ENCODE measurements at regions not wholly inside any gene's neighbourhood (a gene's known extent, or its start where the extent isn't known, plus 50 kb on each side); places are given as distances from the start of the nearest gene placed in this dataset.

DNA sequence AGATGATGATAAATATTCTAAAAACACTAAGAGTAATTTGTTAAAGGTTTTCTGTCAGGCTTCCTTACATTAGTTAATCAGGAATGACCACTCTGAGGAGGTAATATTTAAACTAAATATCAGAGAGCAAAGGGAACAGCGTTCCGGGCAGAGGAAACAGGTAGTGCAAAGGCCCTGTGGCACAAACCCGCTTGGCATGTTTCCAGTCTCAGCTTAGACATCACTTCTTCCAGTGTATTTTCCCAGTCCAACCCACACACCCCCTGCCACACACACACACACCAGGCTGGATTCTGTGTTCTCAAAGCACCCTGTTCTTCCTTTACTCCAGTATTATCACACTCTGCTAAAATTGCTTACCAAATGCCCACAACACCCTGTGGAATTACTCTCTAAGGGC lies 247.1 kb downstream of the RPS29 start:
- Histone ChIP-seq H3K4me3 (no peak overlapping the region), H3K36me3 (no peaks in the 10 kb centered on the region), H3K27me3 (replicated peaks; ENCODE audit: insufficient read depth) (no peaks in the 10 kb centered on the region), H3K9me3 (no peaks in the 10 kb centered on the region), H3K4me1 (ENCODE audit: control insufficient read depth in 1 of 2, low read depth in 2 of 2) (no peaks in the 10 kb centered on the region), H3K27ac (no peak overlapping the region)
- DNase-seq (ENCODE audit: low spot score): no peak
- TF ChIP-seq, protein P1, sequence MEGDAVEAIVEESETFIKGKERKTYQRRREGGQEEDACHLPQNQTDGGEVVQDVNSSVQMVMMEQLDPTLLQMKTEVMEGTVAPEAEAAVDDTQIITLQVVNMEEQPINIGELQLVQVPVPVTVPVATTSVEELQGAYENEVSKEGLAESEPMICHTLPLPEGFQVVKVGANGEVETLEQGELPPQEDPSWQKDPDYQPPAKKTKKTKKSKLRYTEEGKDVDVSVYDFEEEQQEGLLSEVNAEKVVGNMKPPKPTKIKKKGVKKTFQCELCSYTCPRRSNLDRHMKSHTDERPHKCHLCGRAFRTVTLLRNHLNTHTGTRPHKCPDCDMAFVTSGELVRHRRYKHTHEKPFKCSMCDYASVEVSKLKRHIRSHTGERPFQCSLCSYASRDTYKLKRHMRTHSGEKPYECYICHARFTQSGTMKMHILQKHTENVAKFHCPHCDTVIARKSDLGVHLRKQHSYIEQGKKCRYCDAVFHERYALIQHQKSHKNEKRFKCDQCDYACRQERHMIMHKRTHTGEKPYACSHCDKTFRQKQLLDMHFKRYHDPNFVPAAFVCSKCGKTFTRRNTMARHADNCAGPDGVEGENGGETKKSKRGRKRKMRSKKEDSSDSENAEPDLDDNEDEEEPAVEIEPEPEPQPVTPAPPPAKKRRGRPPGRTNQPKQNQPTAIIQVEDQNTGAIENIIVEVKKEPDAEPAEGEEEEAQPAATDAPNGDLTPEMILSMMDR (IDR thresholded peaks at IDR 0.05): no peak
- no peak for ATAC-seq (ENCODE audit: insufficient number of reproducible peaks, low FRiP score, low read depth)

DNA sequence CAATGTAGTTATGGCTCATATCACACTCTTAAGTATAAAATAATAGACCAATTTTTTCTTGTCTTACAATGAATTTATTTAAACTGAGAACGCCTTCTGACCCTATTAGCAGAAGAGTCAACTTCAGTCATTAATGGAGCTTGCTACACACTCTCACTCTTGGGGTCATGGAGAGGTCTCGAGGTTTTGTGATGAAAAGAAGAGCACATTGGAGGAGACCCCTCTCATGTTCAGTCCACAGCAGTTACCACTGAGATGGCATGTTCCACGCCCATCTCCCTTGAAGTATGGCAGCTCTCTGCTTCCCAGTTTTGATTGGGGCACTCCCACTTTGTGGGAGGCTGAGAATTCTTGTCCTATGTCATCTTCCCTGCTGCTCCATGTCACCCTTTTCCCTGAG lies 266.4 kb downstream of the RPS29 start:
- H3K36me3 ChIP-seq: no peaks in the 10 kb centered on the region
- H3K4me1 ChIP-seq (ENCODE audit: control insufficient read depth in 1 of 2, low read depth in 2 of 2): no peaks in the 10 kb centered on the region
- DNase-seq (ENCODE audit: low spot score) (no peak), ATAC-seq (ENCODE audit: insufficient number of reproducible peaks, low FRiP score, low read depth) (no peak)
- H3K4me3 ChIP-seq: no peak overlapping the region
- no peaks in the 10 kb centered on the region for H3K9me3 ChIP-seq
- H3K27me3 ChIP-seq (replicated peaks; ENCODE audit: insufficient read depth): no peaks in the 10 kb centered on the region
- TF ChIP-seq, protein P1 (IDR thresholded peaks at IDR 0.05): no peak
- no peak overlapping the region for H3K27ac ChIP-seq

DNA sequence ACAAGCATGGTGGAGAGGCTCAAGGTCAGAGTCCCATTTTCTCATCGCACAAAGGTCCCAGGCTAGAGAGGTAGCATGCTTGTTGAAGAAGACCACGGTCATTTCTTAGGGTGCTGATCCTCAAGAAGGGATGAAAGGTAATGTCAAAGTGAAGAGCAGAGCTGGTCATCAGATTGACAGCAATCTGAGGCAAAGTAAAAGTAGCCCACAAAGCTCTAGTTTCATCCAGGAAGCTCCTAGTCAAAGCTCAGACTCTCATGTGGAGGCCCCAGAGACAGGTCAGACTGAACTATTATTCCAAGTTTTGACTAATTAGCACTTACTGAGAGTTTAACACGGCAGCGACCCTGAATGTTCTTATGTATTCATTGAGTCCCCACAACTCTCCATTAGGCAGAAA lies 270.6 kb downstream of the RPS29 start:
- Histone ChIP-seq H3K4me3 (no peak overlapping the region), H3K4me1 (ENCODE audit: control insufficient read depth in 1 of 2, low read depth in 2 of 2) (no peaks in the 10 kb centered on the region), H3K36me3 (no peaks in the 10 kb centered on the region), H3K27me3 (replicated peaks; ENCODE audit: insufficient read depth) (no peaks in the 10 kb centered on the region), H3K27ac (no peak overlapping the region), H3K9me3 (no peaks in the 10 kb centered on the region)
- TF ChIP-seq, protein P1 (IDR thresholded peaks at IDR 0.05): no peak
- ATAC-seq (ENCODE audit: insufficient number of reproducible peaks, low FRiP score, low read depth) (no peak), DNase-seq (ENCODE audit: low spot score) (no peak)

DNA sequence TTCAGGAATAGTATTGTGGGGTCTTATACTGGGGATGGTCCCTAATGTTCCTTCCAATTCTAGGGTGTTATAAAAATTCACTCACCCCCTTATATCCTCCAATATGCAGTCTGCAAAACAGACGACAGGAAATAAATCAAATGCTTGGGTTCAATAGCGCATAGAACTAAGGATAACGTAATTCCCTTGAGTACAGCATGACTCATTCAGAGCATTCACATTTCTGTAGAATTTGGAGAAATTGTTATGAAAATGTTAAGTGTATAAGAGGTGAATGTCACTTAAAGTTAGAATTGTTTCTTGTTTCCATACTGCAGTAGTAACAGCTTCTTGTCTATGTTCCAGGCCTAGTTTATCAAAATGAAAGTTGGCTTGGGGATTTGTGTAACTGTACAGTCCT lies 271.4 kb downstream of the RPS29 start:
- ATAC-seq (ENCODE audit: insufficient number of reproducible peaks, low FRiP score, low read depth) (no peak), DNase-seq (ENCODE audit: low spot score) (no peak)
- H3K4me3 ChIP-seq: no peak overlapping the region
- TF ChIP-seq, protein P1 (IDR thresholded peaks at IDR 0.05): no peak
- H3K4me1 ChIP-seq (ENCODE audit: control insufficient read depth in 1 of 2, low read depth in 2 of 2): no peaks in the 10 kb centered on the region
- H3K9me3 ChIP-seq: no peaks in the 10 kb centered on the region
- no peaks in the 10 kb centered on the region for H3K27me3 ChIP-seq (replicated peaks; ENCODE audit: insufficient read depth)
- H3K27ac ChIP-seq: no peak overlapping the region
- H3K36me3 ChIP-seq: no peaks in the 10 kb centered on the region

DNA sequence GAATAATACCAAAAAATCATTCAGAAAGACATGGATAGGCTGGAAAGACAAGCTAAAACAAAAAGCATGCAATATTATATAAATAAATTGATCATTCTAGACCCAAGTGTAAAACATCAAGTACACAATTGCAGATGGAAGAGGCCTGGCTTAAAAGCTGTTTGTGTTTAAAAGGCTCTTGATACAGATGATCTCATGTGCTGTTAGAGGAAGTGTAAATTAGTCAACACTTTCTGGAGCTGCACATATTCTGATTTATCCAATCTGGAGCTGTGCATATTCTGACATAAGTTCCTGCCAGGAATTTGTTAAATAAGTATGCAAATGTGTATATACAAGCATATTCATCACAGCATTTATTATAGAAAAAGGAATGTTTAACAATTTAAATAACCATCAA lies 273.1 kb downstream of the RPS29 start:
- Histone ChIP-seq H3K27me3 (replicated peaks; ENCODE audit: insufficient read depth) (no peaks in the 10 kb centered on the region), H3K9me3 (no peaks in the 10 kb centered on the region)
- ATAC-seq (ENCODE audit: insufficient number of reproducible peaks, low FRiP score, low read depth): no peak

More for the DNA sequence above, 273.1 kb downstream of the RPS29 start:
- H3K27ac ChIP-seq: no peak overlapping the region
- no peak overlapping the region for H3K4me3 ChIP-seq
- no peak for DNase-seq (ENCODE audit: low spot score)
- H3K4me1 ChIP-seq (ENCODE audit: control insufficient read depth in 1 of 2, low read depth in 2 of 2): no peaks in the 10 kb centered on the region
- H3K36me3 ChIP-seq: no peaks in the 10 kb centered on the region
- TF ChIP-seq, protein P1 (IDR thresholded peaks at IDR 0.05): no peak
